WTC11 (cell line): ENCODE measurements at regions not wholly inside any gene's neighbourhood (a gene's known extent, or its start where the extent isn't known, plus 50 kb on each side); places are given as distances from the start of the nearest gene placed in this dataset.
"Not testable (repeated sequence)": the region's sequence is repeated elsewhere in the genome, so short reads cannot be mapped to it uniquely, and the experiment has no call there.

ENCODE experiments used
- ATF3 ChIP-seq: sonication (generic); formaldehyde crosslinking; conservative IDR thresholded peaks from 2 replicates; pipeline ENCODE4 v1.8.1; 2022; ENCODE audit warnings: mild to moderate bottlenecking, missing genetic modification reagents
- CBFB ChIP-seq: sonication (generic); formaldehyde crosslinking; IDR thresholded peaks from 2 replicates; pipeline ENCODE4 v1.8.1; 2022; ENCODE audit warnings: mild to moderate bottlenecking, low read depth, missing genetic modification reagents
- CREM ChIP-seq: sonication (generic); formaldehyde crosslinking; IDR thresholded peaks from 2 replicates; pipeline ENCODE4 v1.8.1; 2022; ENCODE audit warnings: mild to moderate bottlenecking, missing genetic modification reagents, moderate library complexity
- CTCF ChIP-seq: fragments of 200-600 bp; IDR thresholded peaks from 2 replicates; pipeline ENCODE4 v1.8.0; 2022; ENCODE audit warnings: antibody characterized with exemption
- MAX ChIP-seq: sonication (generic); formaldehyde crosslinking; IDR thresholded peaks from 2 replicates; pipeline ENCODE4 v1.8.0; 2022; ENCODE audit warnings: mild to moderate bottlenecking, missing genetic modification reagents
- SMAD3 ChIP-seq: sonication (generic); formaldehyde crosslinking; IDR thresholded peaks from 2 replicates; pipeline ENCODE4 v1.8.0; 2022; ENCODE audit warnings: missing genetic modification reagents, mild to moderate bottlenecking, borderline replicate concordance
- ZNF121 ChIP-seq: sonication (generic); formaldehyde crosslinking; IDR thresholded peaks from 2 replicates; pipeline ENCODE4 v1.8.0; 2023; ENCODE audit warnings: missing genetic modification reagents
- ZNF425 ChIP-seq: fragments of 250-450 bp; sonication (Bioruptor Pico); conservative IDR thresholded peaks from 2 replicates; pipeline ENCODE4 v1.9.0; 2021; ENCODE audit warnings: mild to moderate bottlenecking
- TF ChIP-seq, protein P1 (sequence below): sonication (generic); formaldehyde crosslinking; IDR thresholded peaks from 2 replicates; pipeline ENCODE4 v1.8.1; 2022; ENCODE audit warnings: mild to moderate bottlenecking, missing genetic modification reagents, moderate library complexity, borderline replicate concordance

- TF ChIP-seq ATF3 (CRISPR knock-in tag); CREM (CRISPR knock-in tag); CTCF; CBFB (CRISPR knock-in tag); ZNF121 (CRISPR knock-in tag); ZNF425 (CRISPR knock-in tag); SMAD3 (CRISPR knock-in tag); MAX: not testable (repeated sequence)
- TF ChIP-seq, protein P1, sequence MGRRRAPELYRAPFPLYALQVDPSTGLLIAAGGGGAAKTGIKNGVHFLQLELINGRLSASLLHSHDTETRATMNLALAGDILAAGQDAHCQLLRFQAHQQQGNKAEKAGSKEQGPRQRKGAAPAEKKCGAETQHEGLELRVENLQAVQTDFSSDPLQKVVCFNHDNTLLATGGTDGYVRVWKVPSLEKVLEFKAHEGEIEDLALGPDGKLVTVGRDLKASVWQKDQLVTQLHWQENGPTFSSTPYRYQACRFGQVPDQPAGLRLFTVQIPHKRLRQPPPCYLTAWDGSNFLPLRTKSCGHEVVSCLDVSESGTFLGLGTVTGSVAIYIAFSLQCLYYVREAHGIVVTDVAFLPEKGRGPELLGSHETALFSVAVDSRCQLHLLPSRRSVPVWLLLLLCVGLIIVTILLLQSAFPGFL (CRISPR knock-in tag): not testable (repeated sequence)
Observed at GRCh38 chr22:10749423-10749822, 4778.6 kb upstream of the OR11H1 start.
